Erythroblast (primary cell): ENCODE measurements at regions not wholly inside any gene's neighbourhood (a gene's known extent, or its start where the extent isn't known, plus 50 kb on each side); places are given as distances from the start of the nearest gene placed in this dataset.

Experiments
- GATA1 ChIP-seq: IDR thresholded peaks from 2 replicates; pipeline ENCODE4 v1.6.1; 2011; ENCODE audit warnings: low read depth, mild to moderate bottlenecking, control low read depth, low read length, moderate library complexity
- POLR2A ChIP-seq: IDR thresholded peaks from 2 replicates; pipeline ENCODE4 v1.6.1; 2011; ENCODE audit warnings: mild to moderate bottlenecking, low read length

GRCh38 chr2:66283787-66284186 lies 151.1 kb upstream of the MEIS1 start:
- TF ChIP-seq POLR2A (no peak), GATA1 (no peak)
